ENCODE measurements at regions not wholly inside any gene's neighbourhood (a gene's known extent, or its start where the extent isn't known, plus 50 kb on each side); places are given as distances from the start of the nearest gene placed in this dataset.

- no peak for DNase-seq
Measured at GRCh38 chr12:105820429-105821125, 318.2 kb downstream of the NUAK1 start.

GRCh38 chr12:105822131-105823105 is 316.3 kb downstream of the NUAK1 start:
- DNase-seq: no peak

- DNase-seq: no peak
Measured at GRCh38 chr12:105823810-105824209, 314.9 kb downstream of the NUAK1 start.

GRCh38 chr12:105825141-105825540 is 313.6 kb downstream of the NUAK1 start:
- no peak for DNase-seq

- no peak for DNase-seq
Measured at GRCh38 chr12:105831372-105831771, 307.4 kb downstream of the NUAK1 start.

GRCh38 chr12:105832021-105832420 is 306.7 kb downstream of the NUAK1 start:
- no peak for DNase-seq

GRCh38 chr12:105832806-105833205 is 305.9 kb downstream of the NUAK1 start:
- DNase-seq: no peak

GRCh38 chr12:105834496-105834895 is 304.3 kb downstream of the NUAK1 start:
- no peak for DNase-seq

GRCh38 chr12:105835580-105836241 is 303.0 kb downstream of the NUAK1 start:
- DNase-seq: no peak

GRCh38 chr12:105836242-105836622 is 302.5 kb downstream of the NUAK1 start:
- DNase-seq: no peak

GRCh38 chr12:105839629-105840127 is 299.1 kb downstream of the NUAK1 start:
- no peak for DNase-seq

GRCh38 chr12:105840384-105840783 is 298.4 kb downstream of the NUAK1 start:
- DNase-seq: no peak

- no peak for DNase-seq
Measured at GRCh38 chr12:105841840-105842239, 296.9 kb downstream of the NUAK1 start.

- no peak for DNase-seq
Measured at GRCh38 chr12:105843561-105843960, 295.2 kb downstream of the NUAK1 start.

GRCh38 chr12:105843986-105844760 is 294.6 kb downstream of the NUAK1 start:
- DNase-seq: no peak

GRCh38 chr12:105846331-105846730 is 292.4 kb downstream of the NUAK1 start:
- DNase-seq: no peak

- DNase-seq: no peak
Measured at GRCh38 chr12:105847068-105847467, 291.7 kb downstream of the NUAK1 start.

- no peak for DNase-seq
Measured at GRCh38 chr12:105848286-105848685, 290.5 kb downstream of the NUAK1 start.

GRCh38 chr12:105850103-105850968 is 288.4 kb downstream of the NUAK1 start:
- no peak for DNase-seq

GRCh38 chr12:105852496-105852895 is 286.3 kb downstream of the NUAK1 start:
- no peak for DNase-seq

GRCh38 chr12:105852951-105853350 is 285.8 kb downstream of the NUAK1 start:
- no peak for DNase-seq

Data from hematopoietic multipotent progenitor cell treated with erythropoietin and hydrocortisone succinate and interleukin-3 and kit ligand, for 8 days (in vitro differentiated cells).